Activated CD4-positive, alpha-beta T cell treated with anti-CD3 and anti-CD28 coated beads, Interleukin-10, Interleukin-2, amounts not matched to agents 100 ng/mL and 50 ng/mL, durations not matched to agents 16 hours and 8 hours (primary cell): ENCODE measurements at regions not wholly inside any gene's neighbourhood (a gene's known extent, or its start where the extent isn't known, plus 50 kb on each side); places are given as distances from the start of the nearest gene placed in this dataset.
"Not testable (repeated sequence)": the region's sequence is repeated elsewhere in the genome, so short reads cannot be mapped to it uniquely, and the experiment has no call there.

Experiments
- DNase-seq: peaks from one replicate; pipeline ENCODE4 v3.0.0-alpha.2; 2020

DNA sequence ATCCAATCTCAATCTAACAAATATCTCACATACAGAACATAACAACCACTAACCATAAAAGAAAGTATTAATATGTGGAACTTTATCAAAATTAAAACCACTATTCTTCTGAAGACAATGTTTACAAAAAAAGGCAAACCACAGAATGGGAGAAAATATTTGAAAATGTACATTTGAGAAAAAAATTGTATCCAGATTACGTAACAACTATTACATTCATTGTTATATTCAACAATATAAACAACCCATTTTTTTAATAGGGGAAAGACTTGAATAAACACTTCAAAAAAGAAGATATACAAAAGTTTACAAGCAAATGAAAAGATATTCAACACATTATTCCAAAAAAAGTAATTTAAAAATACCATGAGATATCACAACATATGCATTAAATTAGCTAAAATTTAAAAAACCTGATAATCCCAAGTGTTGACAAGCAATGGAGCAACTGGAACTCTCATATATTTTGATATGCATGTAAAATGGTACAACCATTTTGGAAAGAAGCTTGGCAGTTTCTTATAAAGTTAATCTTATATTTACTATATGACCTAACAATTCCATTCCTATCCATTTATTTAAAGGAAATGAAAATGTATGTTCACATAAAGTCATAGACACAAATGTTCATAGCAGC lies 124.3 kb upstream of the CDYL start:
- DNase-seq = no peak

DNA sequence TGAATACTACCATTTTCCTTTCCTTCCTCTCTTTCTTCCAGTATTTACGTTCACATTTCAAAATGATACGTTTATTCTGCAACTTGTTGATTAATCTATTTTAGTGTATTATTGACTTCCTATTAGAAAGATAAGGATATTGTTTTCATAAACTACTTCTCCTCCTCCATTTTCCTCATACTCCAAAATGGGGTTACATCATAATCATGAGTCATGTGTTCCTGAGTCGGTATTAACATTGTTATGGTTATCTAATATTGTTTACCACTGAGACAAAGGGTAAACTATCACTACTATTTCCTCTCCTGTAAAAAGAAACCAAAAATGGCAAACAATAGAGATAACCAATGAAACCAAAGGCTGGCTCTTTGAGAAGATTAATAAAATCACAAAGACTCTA lies 126.5 kb upstream of the CDYL start:
- DNase-seq = no peak

DNA sequence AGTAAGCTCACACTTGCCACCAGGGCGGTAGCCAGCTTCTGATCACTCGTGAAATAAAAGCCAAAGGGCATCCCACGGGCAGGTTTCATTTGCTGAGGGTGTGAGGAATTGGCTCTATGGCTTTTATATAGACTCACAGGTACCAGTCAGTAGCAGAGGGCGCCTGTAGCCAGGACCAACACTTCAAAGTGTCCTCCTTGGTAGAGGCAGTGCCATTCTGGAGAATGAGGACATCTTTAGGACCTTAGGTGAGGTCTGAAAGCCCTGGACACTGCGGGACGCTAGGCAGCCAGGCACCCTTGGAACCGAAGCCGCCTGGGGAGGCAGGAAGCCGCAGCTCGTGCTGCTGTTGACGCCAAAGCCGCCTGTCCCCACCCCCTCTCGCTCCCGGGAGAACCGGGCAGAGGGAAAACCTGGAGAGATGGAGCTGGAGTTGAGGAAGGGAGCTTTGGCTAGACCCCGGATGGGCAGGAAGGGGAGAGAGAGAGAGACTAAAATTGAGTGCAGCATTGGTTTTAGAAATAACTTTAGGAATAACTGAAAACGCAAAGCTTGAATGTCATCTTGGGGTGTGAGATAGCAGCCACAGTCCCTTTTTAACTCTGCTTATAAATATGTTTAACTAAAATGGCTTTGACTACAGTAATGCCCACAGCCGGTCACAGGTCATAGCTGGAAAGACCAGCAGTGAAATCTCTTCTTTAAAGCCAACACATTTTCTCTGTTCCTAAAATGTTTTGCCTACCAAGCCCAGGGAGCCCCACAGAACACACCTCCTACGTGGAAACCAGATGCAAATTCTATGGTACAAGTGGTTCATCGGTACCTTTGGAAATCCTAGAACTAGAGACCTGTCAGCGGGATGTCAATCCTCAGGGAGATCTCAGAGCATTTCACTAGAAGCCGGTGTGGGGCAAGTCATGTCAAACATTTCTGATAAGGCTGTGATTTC lies 128.5 kb upstream of the CDYL start:
- peak; percentile 13 for DNase-seq

DNA sequence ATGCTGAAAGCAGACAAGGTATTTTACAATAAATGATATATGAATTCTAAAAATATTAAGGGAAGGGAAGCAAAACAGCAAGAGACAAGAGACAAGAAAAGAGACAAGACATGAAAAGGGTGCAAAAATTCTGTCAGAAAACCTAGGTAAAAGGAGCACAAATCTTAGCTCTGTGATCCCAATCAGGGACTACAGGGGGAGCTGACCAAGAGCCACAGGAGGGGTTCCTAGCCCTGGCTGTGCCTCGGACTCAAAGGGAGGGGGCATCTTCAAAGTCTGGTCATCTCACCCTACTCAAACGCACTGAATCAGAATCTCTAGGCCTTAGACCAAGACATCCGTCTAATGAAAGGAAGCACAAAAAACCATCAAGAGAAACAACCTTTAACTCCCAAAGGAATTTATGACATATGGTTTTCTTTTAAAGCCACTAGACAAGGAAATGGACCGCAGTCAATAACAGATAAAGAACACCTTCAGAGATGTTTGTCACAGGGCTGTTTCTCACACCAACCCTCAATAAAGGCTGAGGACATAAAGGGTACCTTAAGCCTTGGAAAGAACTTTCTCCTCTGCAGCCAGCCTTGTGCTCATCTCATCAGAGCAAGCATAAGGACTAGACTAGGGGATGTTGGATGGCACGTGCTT lies 130.4 kb upstream of the CDYL start:
- no peak for DNase-seq

DNA sequence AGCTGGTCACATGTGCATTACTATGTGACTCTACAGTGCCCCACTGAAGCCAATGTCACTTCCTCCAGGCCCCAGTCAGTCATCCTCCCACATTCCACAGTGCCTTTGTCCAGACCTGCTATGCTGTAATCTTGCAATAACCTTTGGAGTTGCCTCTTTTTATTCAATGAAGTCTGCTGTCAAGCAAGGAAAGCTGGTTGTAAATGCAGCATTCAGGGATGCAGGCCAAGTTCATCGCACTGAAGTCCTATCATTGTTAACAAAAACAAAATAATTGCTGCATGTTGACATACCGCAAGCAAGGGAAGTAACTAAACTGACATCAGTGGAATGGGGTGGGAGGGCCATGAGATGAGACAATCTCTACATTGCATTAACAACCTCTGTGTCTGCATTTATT lies 131.2 kb upstream of the CDYL start:
- no peak for DNase-seq

DNA sequence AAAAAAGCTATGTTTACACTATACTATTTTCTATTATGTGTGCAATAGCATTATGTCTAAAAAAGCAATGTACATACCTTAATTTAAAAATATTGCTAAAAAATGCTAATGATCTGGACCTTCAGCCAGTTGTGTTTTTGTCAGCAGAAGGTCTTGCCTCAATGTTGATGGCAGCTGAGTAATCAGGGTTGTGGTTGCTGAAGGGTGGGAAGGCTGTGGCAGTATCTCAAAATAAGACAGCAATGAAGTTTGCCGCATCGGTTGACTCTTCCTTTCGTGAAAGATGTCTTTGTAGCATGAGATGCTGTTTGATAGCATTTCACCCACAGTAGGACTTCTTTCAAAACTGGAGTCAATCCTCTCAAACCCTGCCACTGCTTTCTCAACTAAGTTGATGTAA lies 134.7 kb upstream of the CDYL start:
- no peak for DNase-seq

DNA sequence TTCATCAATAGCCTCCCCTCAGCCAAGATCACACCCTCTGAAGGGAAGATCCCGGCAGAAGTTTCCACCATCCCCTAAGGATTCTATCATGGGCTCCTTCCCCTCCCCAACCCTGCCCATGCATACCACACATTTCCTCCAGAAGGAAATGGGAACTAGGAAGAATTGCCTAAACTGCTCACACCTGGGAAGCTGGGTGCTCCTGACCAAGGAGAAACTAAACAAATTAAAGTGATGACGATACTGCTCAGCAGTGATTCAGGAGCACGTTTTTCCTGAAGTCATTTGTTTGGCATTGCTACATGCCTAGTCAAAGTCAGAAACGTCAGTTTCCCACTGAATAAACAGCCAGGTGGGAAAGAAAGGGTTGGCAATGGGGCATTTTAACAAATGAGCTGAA lies 136.1 kb upstream of the CDYL start:
- no peak for DNase-seq

DNA sequence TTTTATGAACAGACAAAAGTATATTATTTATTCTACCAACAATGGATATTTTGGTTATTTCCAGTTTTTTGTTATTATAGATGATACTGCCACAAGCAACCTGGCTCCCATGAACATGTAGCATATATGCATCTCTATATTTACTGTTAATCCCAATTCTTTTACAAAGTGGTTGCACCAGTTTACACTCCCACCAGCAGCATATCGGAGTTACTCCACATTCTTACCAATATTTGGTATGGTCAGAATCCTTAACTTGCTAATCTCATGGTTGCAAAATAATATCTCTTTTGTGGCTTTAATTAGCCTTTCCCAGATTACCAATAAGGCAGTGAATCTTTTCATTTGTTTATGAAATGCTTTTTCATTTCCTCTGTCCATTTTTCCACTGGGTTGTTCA lies 137.6 kb upstream of the CDYL start:
- no peak for DNase-seq

DNA sequence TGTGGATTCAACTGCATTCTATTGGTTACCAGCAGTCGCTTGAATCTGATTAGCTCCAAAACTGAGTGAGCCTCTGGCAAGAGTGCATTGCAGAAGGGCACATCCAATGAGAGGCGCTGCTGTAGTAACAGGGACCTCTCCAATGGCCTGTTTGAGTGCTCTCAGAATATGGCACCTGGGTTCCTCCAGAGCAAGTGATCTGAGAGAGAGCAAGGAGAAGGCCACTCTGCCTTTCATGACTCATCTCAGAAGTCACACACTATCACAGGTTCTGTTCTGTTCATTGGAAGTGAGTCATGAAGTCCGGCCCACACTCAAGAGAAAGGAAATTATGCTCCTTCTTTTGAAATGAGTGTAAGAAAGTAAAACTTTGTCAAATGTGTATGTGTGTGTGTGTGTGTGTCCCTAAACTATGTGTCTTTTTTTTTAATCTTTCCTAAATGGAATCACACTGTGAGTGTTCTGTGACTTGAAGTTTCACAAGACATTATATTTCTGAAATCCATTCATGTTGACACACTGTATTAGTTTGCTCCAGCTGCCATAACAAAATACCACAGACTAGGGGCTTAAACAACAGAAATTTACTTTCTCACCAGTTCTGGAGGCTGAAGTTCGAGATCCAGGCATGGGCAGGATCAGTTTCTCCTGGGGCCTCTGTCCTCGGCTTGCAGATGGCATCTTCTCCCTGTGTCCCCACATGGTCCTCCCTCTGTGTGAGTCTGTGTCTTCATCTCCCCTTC lies 138.3 kb upstream of the CDYL start:
- DNase-seq = peak; percentile 91

DNA sequence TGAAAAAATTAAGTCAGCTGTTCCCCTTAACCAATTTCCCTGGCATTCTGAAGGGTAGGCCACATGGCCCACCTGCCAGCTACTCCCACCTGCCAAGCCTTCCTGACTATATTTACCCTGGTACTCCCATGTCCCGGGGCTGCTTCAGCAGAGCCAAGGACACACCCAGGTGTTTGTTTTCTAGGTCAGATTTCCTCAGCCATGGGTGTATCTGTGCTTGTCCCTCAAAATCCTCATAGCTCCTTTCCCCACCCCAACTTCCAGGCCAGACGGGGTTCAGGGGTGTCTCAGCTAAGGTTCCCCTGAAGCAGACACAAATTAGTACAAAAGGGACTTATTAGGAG lies 139.4 kb upstream of the CDYL start:
- no peak for DNase-seq

DNA sequence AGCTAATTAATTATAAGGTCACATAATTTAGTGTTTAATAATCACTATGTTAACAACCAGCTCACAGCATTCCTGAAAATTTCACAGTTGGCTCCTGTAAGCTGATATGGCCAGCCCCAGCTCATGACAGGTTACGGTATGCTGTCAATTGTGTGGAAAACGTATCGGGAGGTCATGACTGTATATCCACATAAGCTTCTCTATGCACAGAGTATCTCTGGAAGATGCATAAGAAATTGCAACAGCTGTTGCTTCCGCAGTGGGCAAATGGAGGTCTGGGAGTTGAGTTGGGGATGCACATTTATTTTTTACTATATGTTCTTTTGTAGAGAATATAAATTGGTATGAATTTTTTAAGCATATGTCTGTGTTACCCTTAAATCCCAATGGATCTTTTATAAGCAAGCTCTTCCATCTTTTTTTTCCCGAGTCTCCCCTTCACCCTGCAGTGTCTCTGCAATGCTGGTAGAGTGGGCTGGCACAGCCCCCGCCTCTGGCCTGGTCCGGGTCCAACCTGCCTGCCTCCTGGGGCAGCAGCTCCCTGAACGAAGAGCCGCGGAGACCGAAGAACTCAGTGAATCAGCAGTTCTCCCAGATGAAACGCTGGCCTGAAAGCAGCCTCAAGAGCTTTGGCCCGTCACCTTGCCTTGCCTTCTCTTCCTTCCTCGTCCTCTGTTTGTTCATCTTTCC lies 139.9 kb upstream of the CDYL start:
- DNase-seq = no peak

DNA sequence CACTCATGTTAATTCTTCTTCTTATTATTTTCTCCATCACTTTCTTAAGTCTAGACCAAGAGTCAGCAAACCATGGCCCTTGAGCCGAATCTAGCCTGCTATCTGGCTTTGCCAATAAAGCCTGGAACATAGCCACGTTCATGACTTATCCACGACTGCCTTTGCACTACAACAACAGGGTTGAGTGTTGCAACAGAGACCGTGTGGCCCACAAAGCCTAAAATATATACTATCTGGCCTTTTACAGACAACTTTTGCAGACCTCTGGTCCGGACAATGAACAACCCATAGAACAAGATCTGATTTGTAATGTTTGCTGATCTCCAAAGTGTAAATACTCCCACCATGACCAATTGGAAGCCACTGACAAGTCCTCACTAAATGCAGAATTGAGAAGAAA lies 140.5 kb upstream of the CDYL start:
- no peak for DNase-seq

DNA sequence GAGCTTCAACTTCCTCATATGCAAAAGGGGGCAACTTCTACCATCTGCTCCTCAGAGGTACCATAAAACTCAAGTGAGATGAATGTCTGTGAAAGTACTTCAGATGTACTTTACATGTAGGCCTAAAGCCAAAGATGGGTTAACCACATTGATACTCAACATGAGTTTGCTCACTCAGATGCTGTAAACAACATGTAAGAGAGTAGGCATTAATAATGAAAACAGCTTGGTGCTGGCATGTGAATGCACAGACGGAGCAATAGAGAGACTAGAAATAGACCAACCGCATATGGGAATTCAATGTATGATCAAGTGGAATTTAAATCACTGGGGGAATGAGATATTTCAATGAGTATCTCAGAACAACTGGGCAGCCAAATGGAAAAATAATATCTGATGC lies 143.8 kb upstream of the CDYL start:
- no peak for DNase-seq

DNA sequence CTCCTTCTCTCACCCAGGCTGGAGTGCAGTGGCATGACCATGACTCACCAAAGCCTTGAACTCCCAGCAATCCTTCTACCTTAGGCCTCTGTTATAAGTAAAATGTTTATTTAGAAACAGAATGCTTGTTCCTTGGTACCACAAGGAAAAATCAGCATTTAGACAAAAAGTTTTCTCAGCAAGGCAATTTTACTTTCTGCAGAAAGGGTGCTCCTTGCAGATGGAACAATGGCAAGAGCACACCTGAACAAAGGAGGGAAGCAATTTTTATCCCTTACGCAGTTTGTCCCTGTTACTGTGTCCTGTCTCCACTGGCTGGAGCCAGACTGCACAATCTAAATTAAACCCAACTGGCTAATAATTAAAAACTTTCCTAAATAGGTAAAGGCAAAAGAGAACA lies 146.4 kb upstream of the CDYL start:
- DNase-seq = not testable (repeated sequence)

DNA sequence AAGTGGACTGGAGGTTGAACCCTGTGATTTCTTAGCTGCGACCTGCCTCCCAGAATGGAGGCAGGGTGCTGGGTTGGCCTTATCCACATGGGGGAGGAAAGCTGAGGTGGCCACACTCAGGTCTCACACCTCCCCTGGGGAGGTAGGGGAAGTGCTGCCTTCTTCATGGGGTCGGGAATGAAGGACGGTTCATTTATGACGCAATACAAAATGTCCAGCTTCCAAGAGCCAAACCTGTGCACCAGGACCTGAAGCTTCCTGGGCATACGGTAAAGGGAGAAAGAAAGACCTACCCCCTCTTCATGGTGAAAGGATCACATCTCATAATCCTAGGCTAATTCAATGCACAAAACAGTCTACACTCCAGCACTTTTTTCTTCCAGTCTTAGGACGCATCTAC lies 150.6 kb upstream of the CDYL start:
- DNase-seq = no peak

DNA sequence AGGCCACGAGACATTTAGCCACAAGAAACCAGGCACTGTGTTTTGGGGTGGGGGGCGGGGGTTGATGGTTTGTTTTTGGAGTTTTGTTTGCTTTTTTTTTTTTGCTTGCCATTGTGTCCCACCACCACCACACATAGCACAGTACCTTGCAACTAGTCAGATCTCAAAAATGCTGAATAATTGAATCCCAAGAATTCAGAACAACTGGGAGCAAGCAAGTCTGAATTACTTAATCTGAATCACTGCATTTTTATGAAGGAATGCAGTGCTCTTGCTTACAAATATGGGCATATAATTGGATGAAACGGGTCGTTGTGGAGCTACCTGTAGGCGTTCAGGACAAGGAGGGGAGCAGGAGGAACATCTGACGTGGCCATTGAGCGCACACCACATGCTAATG lies 151.5 kb upstream of the CDYL start:
- DNase-seq = no peak

DNA sequence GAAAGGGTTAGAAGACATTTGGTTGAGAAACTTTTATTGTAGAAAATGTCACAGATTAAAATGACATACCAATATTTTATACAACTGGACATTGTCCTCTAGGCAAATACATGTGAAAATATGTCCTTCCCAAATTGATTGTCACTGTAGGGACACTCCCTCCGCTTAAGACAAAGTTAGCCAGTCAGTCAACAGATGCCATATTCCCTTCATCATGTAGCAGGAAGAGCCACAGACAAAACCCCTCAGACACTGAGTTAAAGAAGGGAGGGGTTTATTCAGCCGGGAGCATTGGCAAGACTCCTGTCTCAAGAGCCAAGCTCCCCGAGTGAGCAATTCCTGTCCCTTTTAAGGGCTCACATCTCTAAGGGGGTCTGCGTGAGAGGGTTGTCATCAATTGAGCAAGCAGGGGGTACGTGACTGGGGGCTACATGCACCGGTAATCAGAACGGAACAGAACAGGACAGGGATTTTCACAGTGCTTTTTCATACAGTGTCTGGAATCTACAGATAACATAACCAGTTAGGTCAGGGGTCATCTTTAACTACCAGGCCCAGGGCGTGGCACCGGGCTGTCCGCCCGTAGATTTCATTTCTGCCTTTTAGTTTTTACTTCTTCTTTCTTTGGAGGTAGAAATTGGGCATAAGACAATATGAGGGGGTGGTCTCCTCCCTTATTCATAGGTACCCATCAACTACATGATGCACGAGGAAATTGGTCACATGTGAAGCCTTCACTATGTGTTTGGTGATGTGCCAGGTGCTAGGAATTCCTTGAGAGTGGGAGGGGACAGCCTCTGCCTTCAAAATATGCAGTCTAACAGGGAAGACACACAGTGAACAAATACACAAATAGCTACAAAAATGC lies 155.7 kb upstream of the CDYL start:
- DNase-seq = no peak

DNA sequence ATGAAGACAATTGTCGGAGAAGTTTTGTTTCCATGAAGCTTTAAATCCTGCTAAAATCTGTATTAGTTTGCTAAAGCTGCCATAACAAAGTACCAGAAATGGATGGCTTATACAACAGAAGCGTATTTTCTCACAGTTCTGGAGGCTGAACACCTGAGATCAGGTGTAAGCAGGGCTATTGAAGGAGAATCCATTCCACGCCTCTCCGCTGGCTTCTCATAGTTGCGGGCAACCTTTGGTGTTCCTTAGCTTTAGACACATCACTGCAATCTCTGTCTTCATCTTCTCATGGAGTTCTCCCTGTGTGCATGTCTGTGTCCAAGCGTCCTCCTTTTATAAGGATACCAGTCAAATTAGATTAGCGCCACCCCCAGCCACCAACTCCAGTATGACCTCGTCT lies 159.9 kb upstream of the CDYL start:
- DNase-seq = no peak

DNA sequence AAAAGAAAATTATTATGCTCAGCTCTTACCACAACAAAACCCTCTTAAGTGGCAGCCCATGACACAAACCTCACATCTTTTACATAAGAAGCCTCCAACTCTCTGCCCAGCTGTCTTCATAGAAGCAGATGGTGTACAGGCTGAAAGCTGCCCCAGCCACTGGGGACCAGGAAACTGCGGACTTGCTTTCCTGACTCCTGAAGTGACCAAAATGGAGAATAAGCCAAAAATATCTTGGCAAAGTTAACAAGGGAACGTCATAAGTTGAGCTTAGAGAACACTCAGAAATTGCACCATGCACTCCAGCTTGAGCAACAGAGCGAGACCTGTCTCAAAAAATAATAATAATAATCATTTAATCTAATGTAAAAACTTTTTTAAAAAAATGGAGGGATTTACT lies 160.3 kb upstream of the CDYL start:
- no peak for DNase-seq

DNA sequence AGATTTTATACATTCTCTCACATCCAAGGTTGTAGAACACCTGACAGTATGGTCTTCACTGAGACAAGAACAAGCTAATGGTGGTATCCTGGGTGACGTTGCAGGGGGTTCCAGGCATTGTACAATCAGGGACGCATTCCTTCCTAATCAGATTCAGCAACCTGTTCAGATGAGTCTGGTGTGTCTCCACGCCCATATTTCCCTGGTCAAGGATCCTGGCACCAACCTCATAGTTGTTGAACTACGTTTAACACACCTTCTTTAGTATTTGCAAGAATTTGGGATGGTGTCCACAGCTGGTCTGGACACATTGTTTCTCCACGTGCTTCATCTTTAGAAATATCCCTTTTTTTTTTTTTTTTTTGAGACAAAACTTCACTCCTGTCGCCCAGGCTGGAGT lies 161.0 kb upstream of the CDYL start:
- DNase-seq = no peak

DNA sequence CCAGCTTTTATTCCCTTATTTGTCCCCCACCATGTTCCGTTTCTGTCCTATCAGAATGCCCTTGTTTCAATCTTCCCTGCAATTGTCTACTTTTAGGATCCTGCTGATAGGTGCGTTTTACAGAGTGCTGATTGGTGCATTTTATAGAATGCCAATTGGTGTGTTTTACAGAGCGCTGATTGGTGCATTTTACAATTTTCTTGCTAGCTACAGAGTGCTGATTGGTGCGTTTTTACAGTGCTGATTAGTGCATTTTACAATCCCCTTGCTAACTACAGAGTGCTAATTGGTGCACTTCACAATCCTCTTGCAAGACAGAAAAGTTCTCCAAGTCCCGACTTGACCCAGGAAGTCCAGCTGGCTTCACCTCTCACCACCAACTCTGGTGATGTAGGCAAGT lies 161.6 kb upstream of the CDYL start:
- DNase-seq = no peak

DNA sequence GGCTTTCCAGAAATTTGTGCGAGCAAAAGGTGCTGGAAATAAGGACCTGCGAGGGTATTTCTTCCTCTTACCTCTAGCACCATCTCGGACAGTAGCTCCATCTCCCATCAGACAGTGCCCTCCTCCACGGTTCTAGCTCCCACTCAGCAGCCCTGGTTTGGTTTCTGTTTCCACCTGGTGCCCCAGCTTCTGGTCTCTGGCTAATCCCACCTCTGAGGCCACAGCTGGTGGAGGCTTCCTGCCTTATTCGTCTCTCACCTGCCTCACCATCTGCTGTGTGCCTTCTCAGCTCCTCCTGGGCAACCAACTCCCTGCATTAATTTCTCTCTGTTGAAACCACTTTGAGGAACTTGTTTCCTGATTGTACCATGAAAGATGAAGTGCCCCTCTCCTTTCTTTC lies 162.4 kb upstream of the CDYL start:
- no peak for DNase-seq
